Spinal cord (tissue), 9 donors: ENCODE measurements at regions not wholly inside any gene's neighbourhood (a gene's known extent, or its start where the extent isn't known, plus 50 kb on each side); places are given as distances from the start of the nearest gene placed in this dataset.
"Not testable (repeated sequence)": the region's sequence is repeated elsewhere in the genome, so short reads cannot be mapped to it uniquely, and the experiment has no call there.

Source experiments
- DNase-seq, 6 donors: peaks; one replicate each; pipeline versions ENCODE4 v3.0.0 to v3.0.0-alpha.2; 2013 to 2015; ENCODE audit warnings: low spot score in 6 of 6, low read depth in 4 of 6
- H3K27ac ChIP-seq: one replicate; pipeline ENCODE4 v1.5.1; 2013; ENCODE audit warnings: low read depth, low read length, control low read depth
- H3K27me3 ChIP-seq: one replicate; pipeline ENCODE4 v1.6.1; 2013; ENCODE audit warnings: low read length; ENCODE audit not compliant: control insufficient read depth, insufficient read depth
- H3K36me3 ChIP-seq: one replicate; pipeline ENCODE4 v1.6.1; 2013; ENCODE audit warnings: low read length; ENCODE audit not compliant: control insufficient read depth, insufficient read depth
- H3K4me1 ChIP-seq: one replicate; pipeline ENCODE4 v1.6.1; 2013; ENCODE audit warnings: low read length; ENCODE audit not compliant: control insufficient read depth, insufficient read depth
- H3K4me3 ChIP-seq: one replicate; pipeline ENCODE4 v1.5.1; 2013; ENCODE audit warnings: low read depth, low read length, control low read depth
- H3K9me3 ChIP-seq: one replicate; pipeline ENCODE4 v1.6.1; 2013; ENCODE audit warnings: low read length; ENCODE audit not compliant: control insufficient read depth, insufficient read depth
- WGBS: methylation state at CpG from one replicate; pipeline ENCODE4 v1.1.5; 2013; ENCODE audit warnings: missing lambda C conversion rate; ENCODE audit not compliant: insufficient coverage; 5-methylcytosine and 5-hydroxymethylcytosine counted together
- donor health status: healthy.

DNA sequence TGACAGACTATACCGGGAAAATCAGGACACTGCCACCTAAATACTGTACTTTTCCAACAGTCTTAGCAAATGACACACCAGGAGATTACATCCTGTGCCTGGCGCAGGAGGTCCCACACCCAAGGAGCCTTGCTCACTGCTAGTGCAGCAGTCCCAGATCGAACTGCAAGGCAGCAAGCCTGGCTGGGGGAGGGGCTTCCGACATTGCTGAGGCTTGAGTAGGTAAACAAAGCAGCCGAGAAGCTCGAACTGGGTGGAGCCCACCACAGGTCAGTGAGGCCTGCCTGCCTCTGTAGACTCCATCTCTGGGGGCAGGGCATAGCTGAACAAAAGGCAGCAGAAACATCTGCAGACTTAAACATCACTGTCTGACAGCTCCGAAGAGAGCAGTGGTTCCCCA lies 1360.0 kb downstream of the UQCRFS1 start:
- DNase-seq, H3K9me3 ChIP-seq, H3K27ac ChIP-seq, H3K27me3 ChIP-seq, H3K4me3 ChIP-seq, H3K36me3 ChIP-seq, H3K4me1 ChIP-seq: not testable (repeated sequence)
- 67% methylated on average over 7 of the region's 7 CpGs for WGBS

- DNase-seq, result no peak
- Histone ChIP-seq H3K27ac (no peak overlapping the region), H3K4me1 (no peaks in the 10 kb centered on the region), H3K36me3 (peaks cover 5% of the 10 kb centered on the region), H3K9me3 (peaks cover 12% of the 10 kb centered on the region), H3K4me3 (no peak overlapping the region), H3K27me3 (no peaks in the 10 kb centered on the region)
- WGBS, result 90% methylated on average over 11 of the region's 14 CpGs
Observed at GRCh38 chr19:27851543-27852060, 1361.3 kb downstream of the UQCRFS1 start.

- WGBS, result 92% methylated on average over 26 of the region's 30 CpGs
- no peak overlapping the region for H3K27ac ChIP-seq
- H3K4me1 ChIP-seq, result no peaks in the 10 kb centered on the region
- no peaks in the 10 kb centered on the region for H3K27me3 ChIP-seq
- no peak for DNase-seq
- no peak overlapping the region for H3K4me3 ChIP-seq
- H3K36me3 ChIP-seq, result peaks cover 5% of the 10 kb centered on the region
- H3K9me3 ChIP-seq, result peaks cover 12% of the 10 kb centered on the region
Observed at GRCh38 chr19:27851002-27851481, 1361.9 kb downstream of the UQCRFS1 start.

GRCh38 chr19:27846944-27847343 lies 1366.0 kb downstream of the UQCRFS1 start:
- no peak for DNase-seq
- Histone ChIP-seq H3K4me3 (no peak overlapping the region), H3K27me3 (no peaks in the 10 kb centered on the region), H3K4me1 (no peaks in the 10 kb centered on the region), H3K9me3 (peaks cover 9% of the 10 kb centered on the region), H3K36me3 (peaks cover 5% of the 10 kb centered on the region), H3K27ac (no peak overlapping the region)
- 78% methylated on average over 4 of the region's 5 CpGs for WGBS

DNA sequence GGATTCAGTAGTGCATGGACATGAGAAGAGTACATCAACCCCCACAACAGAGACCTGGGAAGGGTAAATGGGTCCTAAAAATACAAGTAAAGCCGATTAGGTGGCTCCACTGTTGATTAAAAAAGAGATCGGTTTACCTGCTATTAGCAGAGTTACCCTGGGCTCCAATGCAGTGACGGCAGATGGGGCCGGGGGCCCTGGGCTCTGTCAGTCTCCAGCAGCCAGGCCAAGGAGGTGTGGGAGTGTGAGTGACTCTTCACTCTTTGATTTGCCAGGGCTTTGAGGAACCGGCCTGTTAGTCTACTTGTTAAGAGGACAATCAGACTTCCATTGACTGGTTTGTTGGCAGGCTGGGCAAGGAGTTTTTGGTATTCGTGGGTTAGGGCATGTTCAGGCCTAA lies 1368.7 kb downstream of the UQCRFS1 start:
- Histone ChIP-seq H3K4me3 (no peak overlapping the region), H3K27ac (no peak overlapping the region), H3K4me1 (no peaks in the 10 kb centered on the region), H3K9me3 (peaks cover 8% of the 10 kb centered on the region), H3K27me3 (no peaks in the 10 kb centered on the region), H3K36me3 (no peaks in the 10 kb centered on the region)
- WGBS, result 78% methylated on average over 6 of the region's 6 CpGs
- no peak for DNase-seq

DNA sequence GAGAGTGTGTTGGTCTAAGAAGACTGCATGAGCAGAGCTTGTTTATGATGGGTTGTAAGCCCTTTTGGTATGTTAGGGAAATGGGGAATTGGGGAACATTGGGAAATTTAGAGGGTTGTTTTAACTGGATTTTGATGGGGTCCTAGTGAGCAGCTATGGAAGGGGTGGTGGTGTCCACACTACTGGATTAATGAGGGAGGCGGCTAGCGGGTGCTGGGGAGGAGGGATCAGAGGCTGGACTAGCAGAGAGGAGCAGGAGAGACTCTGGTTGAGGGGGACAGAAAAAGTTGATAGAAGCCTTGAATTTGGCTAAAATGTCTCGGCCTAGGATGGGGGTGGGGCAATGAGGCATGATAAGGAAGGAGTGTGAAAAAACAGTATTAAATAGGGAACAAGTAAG lies 1369.1 kb downstream of the UQCRFS1 start:
- 85% methylated on average over 2 of the region's 3 CpGs for WGBS
- H3K27me3 ChIP-seq, result no peaks in the 10 kb centered on the region
- H3K4me3 ChIP-seq, result no peak overlapping the region
- no peak overlapping the region for H3K27ac ChIP-seq
- H3K9me3 ChIP-seq, result peaks cover 5% of the 10 kb centered on the region
- H3K36me3 ChIP-seq, result no peaks in the 10 kb centered on the region
- no peak for DNase-seq
- H3K4me1 ChIP-seq, result no peaks in the 10 kb centered on the region

GRCh38 chr19:27833031-27833430 lies 1379.9 kb downstream of the UQCRFS1 start:
- no peak overlapping the region for H3K27ac ChIP-seq
- H3K9me3 ChIP-seq, result peaks cover 2% of the 10 kb centered on the region
- H3K4me1 ChIP-seq, result no peaks in the 10 kb centered on the region
- H3K27me3 ChIP-seq, result no peaks in the 10 kb centered on the region
- no peak overlapping the region for H3K4me3 ChIP-seq
- DNase-seq, result no peak
- H3K36me3 ChIP-seq, result no peaks in the 10 kb centered on the region
- no CpG with 5 or more reads among the region's 1 CpG for WGBS

- no peaks in the 10 kb centered on the region for H3K27me3 ChIP-seq
- no peak overlapping the region for H3K27ac ChIP-seq
- no peaks in the 10 kb centered on the region for H3K36me3 ChIP-seq
- H3K4me1 ChIP-seq, result no peaks in the 10 kb centered on the region
- no peak for DNase-seq
- H3K9me3 ChIP-seq, result peaks cover 2% of the 10 kb centered on the region
- 100% methylated on average over 1 of the region's 3 CpGs for WGBS
- no peak overlapping the region for H3K4me3 ChIP-seq
Observed at GRCh38 chr19:27828829-27829228, 1384.1 kb downstream of the UQCRFS1 start.

DNA sequence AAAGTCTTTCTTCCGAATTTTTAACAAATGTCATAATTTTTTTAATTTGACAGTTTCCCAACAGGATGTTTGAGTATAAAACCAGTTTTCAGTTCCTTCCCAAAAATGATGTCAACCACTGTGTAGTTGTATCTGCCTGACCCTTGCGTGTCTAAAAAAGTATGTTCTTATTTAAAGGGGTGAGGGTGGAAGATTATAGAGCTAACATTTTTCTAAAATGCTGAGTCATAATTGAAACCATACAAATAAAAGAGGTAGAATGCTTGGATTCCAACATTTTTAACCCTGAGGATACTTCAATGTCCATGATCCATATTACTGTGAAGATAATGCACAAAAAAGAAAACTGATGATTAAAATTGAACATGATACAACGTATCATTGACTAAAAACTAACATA lies 1388.8 kb downstream of the UQCRFS1 start:
- no CpG with 5 or more reads among the region's 3 CpGs for whole genome bisulfite sequencing

DNA sequence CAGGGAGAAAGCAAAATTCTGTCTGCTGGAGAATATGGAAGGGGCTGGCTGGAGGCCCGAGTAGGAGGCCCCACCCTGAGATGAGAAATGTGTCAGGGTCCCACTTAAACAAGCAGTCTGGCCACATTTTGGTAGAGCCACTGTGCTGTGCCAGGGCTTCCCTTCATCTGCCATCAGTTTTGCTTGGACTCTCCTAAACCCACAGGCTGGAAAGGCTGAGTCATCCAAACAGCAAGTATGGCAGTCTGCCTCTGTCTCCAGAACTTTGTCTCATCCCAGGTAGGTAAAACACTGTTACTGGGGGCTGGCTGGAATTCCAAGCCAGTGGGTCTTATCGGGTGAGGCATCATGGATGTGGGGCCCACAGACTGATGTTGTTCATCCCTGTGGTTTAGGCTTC lies 1390.6 kb downstream of the UQCRFS1 start:
- WGBS, result 89% methylated on average over 1 of the region's 2 CpGs
- H3K36me3 ChIP-seq, result no peaks in the 10 kb centered on the region
- H3K4me3 ChIP-seq, result no peak overlapping the region
- H3K4me1 ChIP-seq, result no peaks in the 10 kb centered on the region
- H3K9me3 ChIP-seq, result no peaks in the 10 kb centered on the region
- DNase-seq, result no peak
- H3K27ac ChIP-seq, result no peak overlapping the region
- H3K27me3 ChIP-seq, result no peaks in the 10 kb centered on the region

More for the DNA sequence above, 1388.8 kb downstream of the UQCRFS1 start:
- H3K27me3 ChIP-seq, result no peaks in the 10 kb centered on the region
- no peaks in the 10 kb centered on the region for H3K9me3 ChIP-seq
- no peak overlapping the region for H3K4me3 ChIP-seq
- no peaks in the 10 kb centered on the region for H3K36me3 ChIP-seq
- no peak for DNase-seq
- H3K27ac ChIP-seq, result no peak overlapping the region
- H3K4me1 ChIP-seq, result no peaks in the 10 kb centered on the region
